A549 (cell line): ENCODE measurements at regions not wholly inside any gene's neighbourhood (a gene's known extent, or its start where the extent isn't known, plus 50 kb on each side); places are given as distances from the start of the nearest gene placed in this dataset.
A peak's percentile ranks its signal among the peaks of the same experiment; 100 is the strongest.

Experiments used
- ATAC-seq, 2 experiments: fragments of 200-7000 bp in 1 of 2; fragments of >200 bp in 1 of 2; cut with Nextera tagmentation in 1 of 2; cut with Tn5 transposase in 1 of 2; 3 replicates each; pipeline versions ENCODE4 v1.8.0 to v1.9.1; 2018 to 2020; ENCODE audit warnings: mild to moderate bottlenecking in 1 of 2, moderate library complexity in 1 of 2
- CTCF ChIA-PET: fragments of 300-600 bp; sonication (Branson Sonifier 250); formaldehyde crosslinking; extraction: SDS; loops from one replicate; lab custom pipeline; 2021; ENCODE audit warnings: antibody characterized with exemption, inconsistent platforms; lab: Yijun Ruan, JAX
- POLR2A ChIA-PET: fragments of 350-600 bp; formaldehyde crosslinking; extraction: SDS; loops from one replicate; lab custom pipeline; 2021; ENCODE audit warnings: antibody characterized with exemption, inconsistent platforms; lab: Yijun Ruan, JAX
- DNase-seq, 2 experiments: peaks; one replicate each; pipeline versions ENCODE4 v3.0.0 to v3.0.0-alpha.2; 2011 to 2016; ENCODE audit warnings: low read depth in 1 of 2, low spot score in 1 of 2
- FAIRE-seq: peaks from 2 replicates; lab custom pipeline; 2011; peaks lifted over from hg19 to GRCh38; lab: Jason Lieb, UNC
- H3K27ac ChIP-seq, 2 experiments: fragments of >200 bp; sonication (Bioruptor Twin); formaldehyde crosslinking; 3 replicates each; pipeline ENCODE4 v1.5.1; 2016 to 2017
- H3K4me1 ChIP-seq: fragments of >200 bp; sonication (Bioruptor Twin); formaldehyde crosslinking; 3 replicates; pipeline ENCODE4 v1.6.1; 2016
- H3K4me2 ChIP-seq: fragments of >200 bp; sonication (Bioruptor Twin); formaldehyde crosslinking; 3 replicates; pipeline ENCODE4 v1.6.1; 2016
- H3K4me3 ChIP-seq: fragments of >200 bp; sonication (Bioruptor Twin); formaldehyde crosslinking; 3 replicates; pipeline ENCODE4 v1.5.1; 2016
- H3K9me3 ChIP-seq: fragments of >200 bp; sonication (Bioruptor Twin); formaldehyde crosslinking; 3 replicates; pipeline ENCODE4 v1.6.1; 2016
- BHLHE40 ChIP-seq: IDR thresholded peaks from 2 replicates; pipeline ENCODE4 v1.6.1; 2012; ENCODE audit warnings: low read depth, low read length, inconsistent platforms
- CBX2 ChIP-seq: fragments of 200-600 bp; sonication (generic); IDR thresholded peaks from 2 replicates; pipeline ENCODE4 v1.6.1; 2016; ENCODE audit warnings: low read depth, mild to moderate bottlenecking, borderline replicate concordance
- CEBPB ChIP-seq, 2 experiments: fragments of >200 bp in 1 of 2; sonication (Bioruptor Twin) in 1 of 2; formaldehyde crosslinking in 1 of 2; IDR thresholded peaks; 2 replicates each; pipeline ENCODE4 v1.6.1; 2012 to 2016
- CHD4 ChIP-seq: fragments of 200-600 bp; sonication (generic); IDR thresholded peaks from 2 replicates; pipeline ENCODE4 v1.6.1; 2016; ENCODE audit warnings: antibody characterized with exemption, mild to moderate bottlenecking, borderline replicate concordance
- CTCF ChIP-seq: fragments of >200 bp; sonication (Bioruptor Twin); formaldehyde crosslinking; IDR thresholded peaks from 3 replicates; pipeline ENCODE4 v1.5.1; 2016
- EP300 ChIP-seq, 2 experiments: fragments of >200 bp; sonication (Bioruptor Twin); formaldehyde crosslinking; IDR thresholded peaks; 2 replicates in 1 of 2; 3 replicates in 1 of 2; pipeline ENCODE4 v1.6.1; 2016 to 2017
- FOSB ChIP-seq: fragments of 250-450 bp; sonication (Bioruptor Pico); IDR thresholded peaks from 2 replicates; pipeline ENCODE4 v1.5.0; 2020; ENCODE audit warnings: mild to moderate bottlenecking, moderate library complexity
- HES2 ChIP-seq: fragments of >200 bp; sonication (Bioruptor Twin); formaldehyde crosslinking; IDR thresholded peaks from 2 replicates; pipeline ENCODE4 v1.6.1; 2016
- HOXB5 ChIP-seq: fragments of 250-450 bp; sonication (Bioruptor Pico); IDR thresholded peaks from 2 replicates; pipeline ENCODE4 v1.5.0; 2020; ENCODE audit warnings: mild to moderate bottlenecking, moderate library complexity
- JUN ChIP-seq, 2 experiments: fragments of >200 bp; sonication (Bioruptor Twin); formaldehyde crosslinking; IDR thresholded peaks; 2 replicates in 1 of 2; 3 replicates in 1 of 2; pipeline ENCODE4 v1.6.1; 2016 to 2017
- KDM1A ChIP-seq: fragments of 200-600 bp; sonication (generic); IDR thresholded peaks from 2 replicates; pipeline ENCODE4 v1.6.1; 2016; ENCODE audit warnings: low read depth, mild to moderate bottlenecking
- KDM5A ChIP-seq: fragments of 200-600 bp; sonication (generic); IDR thresholded peaks from 2 replicates; pipeline ENCODE4 v1.6.1; 2016; ENCODE audit warnings: antibody characterized with exemption, mild to moderate bottlenecking
- MAZ ChIP-seq: fragments of 150-350 bp; IDR thresholded peaks from 2 replicates; pipeline ENCODE4 v1.6.1; 2014; ENCODE audit warnings: antibody characterized with exemption, low read depth, low read length, borderline replicate concordance
- NFE2L2 ChIP-seq: fragments of 150-350 bp; conservative IDR thresholded peaks from 2 replicates; pipeline ENCODE4 v1.6.1; 2014; ENCODE audit warnings: low read length
- NR3C1 ChIP-seq: fragments of >200 bp; sonication (Bioruptor Twin); formaldehyde crosslinking; IDR thresholded peaks from 3 replicates; pipeline ENCODE4 v1.6.1; 2017
- PHF8 ChIP-seq: fragments of 200-600 bp; sonication (generic); IDR thresholded peaks from 2 replicates; pipeline ENCODE4 v1.6.1; 2016; ENCODE audit warnings: low read depth, mild to moderate bottlenecking, antibody characterized with exemption, moderate library complexity, borderline replicate concordance
- POLR2A ChIP-seq: IDR thresholded peaks from 2 replicates; pipeline ENCODE4 v1.6.1; 2012; ENCODE audit warnings: mild to moderate bottlenecking, low read length
- POLR2AphosphoS2 ChIP-seq: conservative IDR thresholded peaks from 2 replicates; pipeline ENCODE4 v1.6.1; 2012; ENCODE audit warnings: low read length, improper control_type of control experiment, inconsistent platforms
- RAD21 ChIP-seq, 2 experiments: fragments of >200 bp in 1 of 2; sonication (Bioruptor Twin) in 1 of 2; formaldehyde crosslinking in 1 of 2; IDR thresholded peaks in 1 of 2; conservative IDR thresholded peaks in 1 of 2; 2 replicates in 1 of 2; 3 replicates in 1 of 2; pipeline ENCODE4 v1.6.1; 2012 to 2018; ENCODE audit warnings: inconsistent platforms in 1 of 2
- RARB ChIP-seq: fragments of 250-450 bp; sonication (Bioruptor Pico); IDR thresholded peaks from 2 replicates; pipeline ENCODE4 v1.8.0; 2021; ENCODE audit warnings: mild to moderate bottlenecking, moderate library complexity
- RCOR1 ChIP-seq: fragments of 150-350 bp; IDR thresholded peaks from 2 replicates; pipeline ENCODE4 v1.6.1; 2014; ENCODE audit warnings: antibody characterized with exemption, low read length, low read depth
- RFX5 ChIP-seq: fragments of 450-650 bp; IDR thresholded peaks from 2 replicates; pipeline ENCODE4 v1.7.1; 2014; ENCODE audit warnings: antibody characterized with exemption, mild to moderate bottlenecking, moderate library complexity
- SMC3 ChIP-seq: fragments of >200 bp; sonication (Bioruptor Twin); formaldehyde crosslinking; IDR thresholded peaks from 3 replicates; pipeline ENCODE4 v1.6.1; 2018; ENCODE audit warnings: inconsistent platforms
- ZC3H11A ChIP-seq: fragments of 450-650 bp; IDR thresholded peaks from 2 replicates; pipeline ENCODE4 v1.6.1; 2014; ENCODE audit warnings: antibody characterized with exemption, mild to moderate bottlenecking
- ZNF302 ChIP-seq: fragments of 250-450 bp; sonication (Bioruptor Pico); IDR thresholded peaks from 2 replicates; pipeline ENCODE4 v1.9.0; 2021; ENCODE audit warnings: inconsistent platforms, mild to moderate bottlenecking, moderate library complexity
- WGBS: methylation state at CpG from one replicate; pipeline ENCODE4 v1.1.6; 2017; ENCODE audit errors: missing lambda C conversion rate; 5-methylcytosine and 5-hydroxymethylcytosine counted together
- TF ChIP-seq, protein P1 (sequence below): IDR thresholded peaks from 2 replicates; pipeline ENCODE4 v1.6.1; 2012
- TF ChIP-seq, protein P2 (sequence below): fragments of >200 bp; sonication (Bioruptor Twin); formaldehyde crosslinking; IDR thresholded peaks from 3 replicates; pipeline ENCODE4 v1.6.1; 2016

- no peak overlapping the region for H3K4me2 ChIP-seq
- WGBS = 5% methylated on average over 19 of the region's 36 CpGs
- DNase-seq (no peak), FAIRE-seq (no peak), ATAC-seq (no peak)
- CTCF ChIA-PET = interaction anchor here (1.1 to 1.2 kb wide), 2 partner anchors 17 to 381 kb away, joined by 3 to 5 read pairs; no protein-coding TSS in a partner anchor
- no peak overlapping the region for H3K4me3 ChIP-seq
- TF ChIP-seq NR3C1 = no peak
- no peak for TF ChIP-seq JUN (IDR thresholded peaks at IDR 0.05)
- TF ChIP-seq HOXB5 (CRISPR knock-in tag) = no peak
- TF ChIP-seq FOSB (CRISPR knock-in tag) = no peak
- H3K27ac ChIP-seq = no peak overlapping the region
- no peaks in the 10 kb centered on the region for H3K9me3 ChIP-seq
- POLR2A ChIA-PET = no interaction called here
- H3K4me1 ChIP-seq = no peaks in the 10 kb centered on the region
These were observed 257.0 kb downstream of the OTUD1 start for GRCh38 chr10:23695825-23696420.

DNA sequence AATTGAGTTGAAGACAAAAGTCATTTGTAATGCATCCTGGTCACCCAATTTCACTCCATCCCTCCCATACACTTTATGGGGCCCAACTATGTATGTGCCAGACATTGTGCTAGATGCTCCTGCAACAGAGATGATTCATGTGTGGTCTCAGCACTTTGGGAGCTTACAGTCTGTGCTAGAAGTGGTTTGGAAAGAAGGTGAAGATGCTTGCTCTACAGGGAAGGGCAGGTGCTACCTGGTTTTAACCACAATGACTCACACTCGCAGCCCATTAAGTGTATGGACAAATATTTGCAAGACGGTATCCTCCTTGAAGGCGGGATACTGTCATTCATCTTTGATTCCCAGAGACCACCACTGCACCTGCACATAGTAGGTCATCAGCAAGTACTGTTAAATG is 257.6 kb downstream of the OTUD1 start:
- Histone ChIP-seq H3K27ac (no peak overlapping the region), H3K4me3 (no peak overlapping the region), H3K4me1 (no peaks in the 10 kb centered on the region), H3K9me3 (no peaks in the 10 kb centered on the region), H3K4me2 (no peak overlapping the region)
- CTCF ChIA-PET = interaction anchor here (1.1 to 1.2 kb wide), 2 partner anchors 17 to 382 kb away, joined by 3 to 5 read pairs; no protein-coding TSS in a partner anchor
- TF ChIP-seq POLR2AphosphoS2 = no peak
- no peak for TF ChIP-seq KDM1A
- no peak for TF ChIP-seq CBX2
- no peak for TF ChIP-seq HES2
- TF ChIP-seq RARB (CRISPR knock-in tag) = no peak
- TF ChIP-seq POLR2A = no peak
- TF ChIP-seq NFE2L2 = no peak
- no peak for TF ChIP-seq MAZ
- TF ChIP-seq, protein P1, sequence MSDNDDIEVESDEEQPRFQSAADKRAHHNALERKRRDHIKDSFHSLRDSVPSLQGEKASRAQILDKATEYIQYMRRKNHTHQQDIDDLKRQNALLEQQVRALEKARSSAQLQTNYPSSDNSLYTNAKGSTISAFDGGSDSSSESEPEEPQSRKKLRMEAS = no peak
- no peak for TF ChIP-seq CHD4
- TF ChIP-seq HOXB5 (CRISPR knock-in tag) = no peak
- TF ChIP-seq CEBPB (IDR thresholded peaks at IDR 0.05) = no peak
- TF ChIP-seq RFX5 = no peak
- no peak for TF ChIP-seq RAD21 (conservative IDR thresholded peaks at IDR 0.05 in 1 of 2, IDR thresholded peaks at IDR 0.05 in 1 of 2)
- TF ChIP-seq, protein P2, sequence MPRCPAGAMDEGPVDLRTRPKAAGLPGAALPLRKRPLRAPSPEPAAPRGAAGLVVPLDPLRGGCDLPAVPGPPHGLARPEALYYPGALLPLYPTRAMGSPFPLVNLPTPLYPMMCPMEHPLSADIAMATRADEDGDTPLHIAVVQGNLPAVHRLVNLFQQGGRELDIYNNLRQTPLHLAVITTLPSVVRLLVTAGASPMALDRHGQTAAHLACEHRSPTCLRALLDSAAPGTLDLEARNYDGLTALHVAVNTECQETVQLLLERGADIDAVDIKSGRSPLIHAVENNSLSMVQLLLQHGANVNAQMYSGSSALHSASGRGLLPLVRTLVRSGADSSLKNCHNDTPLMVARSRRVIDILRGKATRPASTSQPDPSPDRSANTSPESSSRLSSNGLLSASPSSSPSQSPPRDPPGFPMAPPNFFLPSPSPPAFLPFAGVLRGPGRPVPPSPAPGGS = no peak
- TF ChIP-seq BHLHE40 = no peak
- no peak for TF ChIP-seq SMC3
- no peak for TF ChIP-seq RCOR1
- ATAC-seq (no peak), DNase-seq (no peak), FAIRE-seq (no peak)
- POLR2A ChIA-PET = no interaction called here
- 0% methylated on average over 3 of the region's 3 CpGs for WGBS

- 6% methylated on average over 9 of the region's 9 CpGs for WGBS
- Histone ChIP-seq H3K4me1 (no peaks in the 10 kb centered on the region), H3K9me3 (no peaks in the 10 kb centered on the region)
- peak; percentile 99 for ATAC-seq
- CTCF ChIA-PET = interaction anchor here (0.7 to 1.9 kb wide), 9 partner anchors 11 to 543 kb away, joined by 3 to 9 read pairs (median 5); no protein-coding TSS in a partner anchor
- TF ChIP-seq CHD4 (no peak), PHF8 (no peak), ZNF302 (no peak), ZC3H11A (no peak), RAD21 (conservative IDR thresholded peaks at IDR 0.05 in 1 of 2, IDR thresholded peaks at IDR 0.05 in 1 of 2) (peak; percentile 70 to 73), NFE2L2 (no peak), SMC3 (peak; percentile 68), KDM5A (no peak), EP300 (IDR thresholded peaks at IDR 0.05) (no peak), CTCF (peak; percentile 58), NR3C1 (no peak)
- TF ChIP-seq, all 56 proteins: peak for 3
- POLR2A ChIA-PET = no interaction called here
- Histone ChIP-seq H3K27ac (no peak overlapping the region), H3K4me2 (peak overlapping the region; percentile 42; the same call in 2 of the 3 replicates), H3K4me3 (no peak overlapping the region)
- no peak for FAIRE-seq
- peak; percentile 38 to 77 for DNase-seq
These were observed 264.1 kb downstream of the OTUD1 start for GRCh38 chr10:23702977-23703414.
